Lower leg skin (tissue), 4 donors: ENCODE measurements at regions not wholly inside any gene's neighbourhood (a gene's known extent, or its start where the extent isn't known, plus 50 kb on each side); places are given as distances from the start of the nearest gene placed in this dataset.

Experiments
- DNase-seq, 2 donors: peaks; one replicate each; pipeline ENCODE4 v3.0.0-alpha.2; 2019; ENCODE audit warnings: low spot score in 2 of 2
- H3K4me3 ChIP-seq: fragments of 200-600 bp; sonication (generic); 2 replicates; pipeline ENCODE4 v1.5.1; 2017; ENCODE audit warnings: mild to moderate bottlenecking, low read depth; ENCODE audit not compliant: poor library complexity, severe bottlenecking
- CTCF ChIP-seq, 3 donors: fragments of 450-650 bp; IDR thresholded peaks; one replicate each; pipeline ENCODE4 v1.5.1; 2016; ENCODE audit warnings: antibody characterized with exemption in 3 of 3, mild to moderate bottlenecking in 3 of 3, moderate library complexity in 2 of 3
- POLR2A ChIP-seq, 2 donors: fragments of 450-650 bp; IDR thresholded peaks; one replicate each; pipeline ENCODE4 v1.6.1; 2016 to 2017; ENCODE audit warnings: antibody characterized with exemption in 2 of 2, mild to moderate bottlenecking in 1 of 2, moderate library complexity in 1 of 2
- WGBS, 2 donors: methylation state at CpG; one replicate each; pipeline ENCODE4 v1.1.5; 2018; 5-methylcytosine and 5-hydroxymethylcytosine counted together
- intact Hi-C: fragments of 100-400 bp; cut with DNase I; formaldehyde crosslinking; loops from one replicate; pipeline ENCODE4 v1.15.0; 2023; ENCODE audit warnings: low total_unique reads

- H3K4me3 ChIP-seq = no peak overlapping the region
- 91 to 93% methylated on average over 5 of the region's 5 CpGs for WGBS, 2 donors
- DNase-seq = peak in 1 of 2 donors; percentile 43
- intact Hi-C loops = no loop called here
- TF ChIP-seq CTCF (IDR thresholded peaks at IDR 0.05) = no peak
- TF ChIP-seq POLR2A (IDR thresholded peaks at IDR 0.05) = no peak
Observed at GRCh38 chr22:48039326-48039725, 1276.9 kb downstream of the TBC1D22A start.

- TF ChIP-seq CTCF (IDR thresholded peaks at IDR 0.05) (no peak), POLR2A (IDR thresholded peaks at IDR 0.05) (no peak)
- whole genome bisulfite sequencing, 2 donors = 73 to 80% methylated on average over 4 of the region's 4 CpGs
- intact Hi-C loops = no loop called here
- no peak overlapping the region for H3K4me3 ChIP-seq
- DNase-seq = peak in 1 of 2 donors; percentile 34
Observed at GRCh38 chr22:48037618-48038017, 1275.2 kb downstream of the TBC1D22A start.

GRCh38 chr22:48035897-48036296 is 1273.4 kb downstream of the TBC1D22A start:
- DNase-seq = peak in 1 of 2 donors; percentile 50
- WGBS, 2 donors = 83 to 85% methylated on average over 12 of the region's 12 CpGs
- TF ChIP-seq CTCF (IDR thresholded peaks at IDR 0.05) (no peak), POLR2A (IDR thresholded peaks at IDR 0.05) (no peak)
- intact Hi-C loops = no loop called here
- H3K4me3 ChIP-seq = no peak overlapping the region

DNA sequence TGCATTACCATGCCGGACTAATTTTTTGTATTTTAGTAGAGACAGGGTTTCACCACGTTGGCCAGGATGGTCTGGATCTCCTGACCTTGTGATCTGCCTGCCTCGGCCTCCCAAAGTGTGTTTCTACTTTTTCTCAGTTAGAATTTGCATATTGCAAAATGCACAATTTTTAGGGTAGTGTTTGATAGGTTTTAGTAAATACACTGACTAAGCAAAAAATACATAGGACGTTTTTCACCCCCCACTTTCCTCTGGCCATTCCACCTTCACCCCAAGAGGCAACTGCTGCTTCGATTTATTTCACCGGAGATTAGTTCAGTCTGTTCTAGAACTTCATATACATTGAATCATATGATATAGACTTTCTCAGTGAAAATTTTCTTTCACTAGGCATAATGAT is 1269.1 kb downstream of the TBC1D22A start:
- 79 to 82% methylated on average over 6 of the region's 6 CpGs for WGBS, 2 donors
- H3K4me3 ChIP-seq = no peak overlapping the region
- peak in 1 of 2 donors; percentile 54 for DNase-seq
- intact Hi-C loops = no loop called here
- no peak for TF ChIP-seq POLR2A (IDR thresholded peaks at IDR 0.05)
- no peak for TF ChIP-seq CTCF (IDR thresholded peaks at IDR 0.05)

DNA sequence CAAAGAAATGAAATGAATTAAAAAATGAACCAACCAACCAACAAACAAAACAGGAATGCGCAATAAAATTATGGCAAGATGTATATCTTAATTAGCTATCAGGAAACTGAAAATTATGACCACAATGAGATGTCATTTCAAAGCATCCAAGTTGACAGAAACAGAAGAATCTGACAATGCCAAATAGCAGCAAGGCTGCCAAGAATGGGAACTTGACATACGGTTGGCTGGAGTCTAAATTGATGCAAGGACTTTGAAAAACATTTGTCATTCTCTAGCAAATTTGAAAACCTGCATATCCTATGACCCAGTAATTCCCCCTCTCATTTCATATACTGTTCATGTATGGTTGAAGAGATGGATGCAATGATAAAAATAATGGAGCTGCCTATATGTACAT is 1262.6 kb downstream of the TBC1D22A start:
- DNase-seq = no peak
- TF ChIP-seq POLR2A (IDR thresholded peaks at IDR 0.05) (no peak), CTCF (IDR thresholded peaks at IDR 0.05) (no peak)
- no peak overlapping the region for H3K4me3 ChIP-seq
- WGBS, 2 donors = 77 to 84% methylated on average over 2 of the region's 2 CpGs
- intact Hi-C loops = no loop called here

DNA sequence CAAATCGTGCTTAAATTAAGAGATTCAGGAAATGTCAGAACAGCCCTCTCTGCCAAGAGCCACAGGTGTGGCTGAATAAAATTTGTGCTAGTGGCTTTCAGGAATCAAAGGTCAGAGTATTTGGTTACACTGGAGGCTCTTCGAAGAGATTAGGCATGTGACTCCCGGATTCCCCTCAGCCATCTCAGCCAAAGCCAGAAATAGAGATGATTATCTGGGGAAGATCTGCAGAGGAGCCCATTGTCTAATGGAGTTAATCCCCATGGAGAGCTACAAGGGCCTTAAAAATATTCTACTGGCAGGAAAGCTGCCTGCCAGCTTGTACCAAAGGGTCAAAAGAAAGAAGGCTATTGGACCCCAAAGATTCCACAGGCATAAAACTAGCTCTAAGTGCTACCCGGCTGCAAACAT is 1259.5 kb downstream of the TBC1D22A start:
- intact Hi-C loops = no loop called here
- DNase-seq = no peak
- no peak overlapping the region for H3K4me3 ChIP-seq
- TF ChIP-seq CTCF (IDR thresholded peaks at IDR 0.05) (no peak), POLR2A (IDR thresholded peaks at IDR 0.05) (no peak)
- 64 to 67% methylated on average over 4 of the region's 4 CpGs for WGBS, 2 donors
